NCI-H524 treated with DMSO at 0.1 percent for 48 hours (cell line): ENCODE measurements at regions not wholly inside any gene's neighbourhood (a gene's known extent, or its start where the extent isn't known, plus 50 kb on each side); places are given as distances from the start of the nearest gene placed in this dataset.

ENCODE experiments used
- DNase-seq: peaks from one replicate; lab custom pipeline; 2025; lab: John Stamatoyannopoulos, UW

DNA sequence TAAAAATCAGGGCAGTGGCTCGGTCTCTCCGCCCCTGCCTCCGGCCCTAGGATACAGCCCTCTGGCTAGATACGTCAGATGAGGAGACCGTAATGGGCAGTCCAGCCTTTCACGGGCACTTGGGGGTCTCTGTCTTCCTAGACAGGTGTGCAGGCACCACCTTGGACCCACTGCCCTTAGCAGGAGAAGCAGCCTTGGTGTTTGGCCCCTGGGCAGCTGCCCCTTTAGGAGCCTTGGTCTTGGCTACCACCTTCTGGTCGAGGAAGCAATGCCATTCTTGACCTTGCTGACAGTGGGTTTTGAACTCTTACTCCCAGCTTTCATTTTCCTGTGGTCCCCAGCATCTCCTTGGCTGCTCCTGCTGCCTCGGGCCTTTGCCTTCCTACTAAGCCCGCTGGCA is 149.7 kb upstream of the FRMD4B start:
- no peak for DNase-seq

DNA sequence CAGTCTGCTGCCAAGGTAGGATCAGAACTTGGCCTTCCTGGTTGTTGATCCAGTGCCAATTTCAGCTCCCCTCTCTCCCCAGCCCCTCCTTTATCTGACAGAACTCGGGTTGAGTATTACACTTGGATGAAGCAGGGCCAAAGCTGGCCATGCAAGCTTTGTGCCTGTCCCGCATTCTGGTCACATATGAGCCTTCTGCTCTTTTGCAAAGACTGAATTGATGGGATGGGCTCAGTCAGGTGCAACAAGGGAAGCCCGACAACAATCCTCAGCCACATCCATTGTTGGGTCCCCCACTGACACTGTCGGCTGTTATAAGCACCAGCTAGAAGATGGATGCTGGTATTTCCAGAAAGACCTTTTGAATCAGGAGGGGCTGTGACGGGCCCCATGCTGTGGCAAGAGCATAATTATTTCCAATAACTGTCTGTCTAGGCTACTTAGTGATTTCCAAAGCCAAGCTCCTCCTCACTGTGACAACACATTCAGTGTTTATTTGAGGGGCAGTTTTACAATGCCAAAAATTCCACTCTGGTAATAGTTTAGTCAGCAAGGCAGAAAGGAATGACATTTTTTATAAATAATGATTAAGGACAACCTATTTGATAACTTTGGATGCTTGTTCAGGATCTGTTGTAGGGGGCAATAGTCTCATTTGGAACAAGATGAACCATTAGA is 146.8 kb upstream of the FRMD4B start:
- no peak for DNase-seq

DNA sequence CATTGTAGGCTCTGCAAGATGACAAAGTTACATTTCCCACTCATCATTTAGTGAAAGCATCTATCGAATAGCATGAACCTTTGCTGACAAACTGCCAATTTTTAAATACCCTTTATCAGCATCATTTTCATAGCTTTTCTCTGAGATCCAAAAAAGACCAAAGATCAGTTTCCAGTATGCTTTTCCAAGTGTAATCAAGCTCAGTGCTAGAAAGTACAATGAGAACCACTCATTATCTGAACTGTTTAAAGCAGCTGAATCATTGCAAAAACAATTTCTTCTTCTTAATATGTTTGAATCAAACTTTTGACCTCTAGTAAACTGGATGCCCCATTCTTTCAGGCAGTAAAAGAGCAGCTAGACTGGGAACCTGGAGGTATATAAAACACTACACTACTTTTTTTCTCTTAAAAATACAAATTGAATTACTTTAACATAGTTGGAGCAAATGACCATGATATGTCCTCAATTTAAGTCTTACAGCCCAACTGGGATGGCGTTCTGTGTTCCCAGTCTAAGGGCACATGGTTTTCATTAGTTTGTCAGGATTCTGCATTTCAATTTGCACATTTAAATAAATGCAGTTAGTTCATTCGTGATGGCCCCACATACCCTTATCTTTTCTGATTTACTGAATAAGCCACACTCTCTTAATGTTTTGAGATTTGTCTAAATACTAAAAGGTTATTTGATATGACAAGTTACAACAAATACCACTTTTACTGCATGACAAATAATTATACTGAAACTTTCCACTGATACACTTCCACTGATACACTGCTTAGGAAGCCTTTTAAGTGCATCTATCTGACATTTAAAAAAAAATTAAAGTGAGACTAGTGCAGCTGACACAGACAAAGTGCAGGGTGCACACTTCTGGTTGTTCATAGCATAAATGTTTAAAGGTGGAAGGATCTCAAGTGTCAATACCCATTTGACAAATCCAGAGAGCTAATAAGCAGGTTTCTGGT is 146.0 kb upstream of the FRMD4B start:
- DNase-seq = no peak

DNA sequence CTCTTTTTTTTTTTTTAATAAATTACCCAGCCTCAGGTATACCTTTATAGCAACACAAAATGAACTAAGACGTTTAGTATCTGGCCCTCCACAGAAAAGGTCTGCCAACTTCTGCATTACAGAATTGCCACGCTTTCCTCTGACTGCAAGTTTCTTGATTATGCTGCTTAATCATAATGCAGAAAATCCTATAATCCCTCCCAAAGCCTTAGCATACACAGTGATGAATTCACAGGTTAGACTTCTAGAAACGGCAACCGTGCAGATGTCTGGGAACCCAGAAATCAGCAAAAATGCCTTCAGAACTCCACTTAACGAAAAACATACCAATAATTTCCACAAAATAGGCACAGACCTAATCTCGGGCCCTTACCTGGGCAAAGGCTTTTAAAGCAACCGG is 144.7 kb upstream of the FRMD4B start:
- no peak for DNase-seq

DNA sequence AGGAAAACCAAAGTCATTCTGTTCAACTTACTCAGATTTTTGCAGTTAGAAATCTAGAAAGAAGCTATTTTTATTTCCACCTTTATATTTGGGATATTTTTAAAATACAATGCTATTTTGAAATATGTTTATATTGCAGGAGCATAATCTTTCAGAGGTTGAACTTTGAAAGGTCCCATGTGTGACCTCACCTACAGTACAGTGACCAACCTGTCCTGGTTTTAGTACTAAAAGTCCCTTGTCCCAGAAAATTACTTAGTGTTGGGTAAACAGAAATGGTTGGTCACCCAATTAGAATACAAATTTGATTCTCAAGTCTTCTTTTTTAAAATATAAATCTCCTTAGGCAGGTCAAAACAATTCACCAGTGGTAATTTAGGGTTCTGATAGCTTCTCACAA is 141.6 kb upstream of the FRMD4B start:
- no peak for DNase-seq

DNA sequence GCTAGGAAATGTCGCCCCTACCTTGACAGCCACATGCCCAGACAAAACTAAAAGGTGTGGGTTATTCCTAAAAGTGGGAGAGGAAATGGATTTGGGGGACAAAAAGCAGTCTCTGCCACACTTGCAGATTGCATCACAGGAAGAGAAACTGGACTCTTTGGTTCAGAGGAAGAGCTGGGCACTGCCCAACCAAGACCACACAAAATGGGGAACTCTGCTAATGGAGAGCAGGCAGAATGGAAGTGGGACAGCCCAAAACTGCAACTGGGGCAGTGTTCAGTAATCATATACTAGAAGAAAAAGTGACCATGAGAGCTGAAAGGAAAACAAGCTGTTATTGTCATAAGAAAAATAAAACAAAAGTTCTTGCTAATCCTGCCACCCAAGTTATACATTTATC is 138.9 kb upstream of the FRMD4B start:
- no peak for DNase-seq

DNA sequence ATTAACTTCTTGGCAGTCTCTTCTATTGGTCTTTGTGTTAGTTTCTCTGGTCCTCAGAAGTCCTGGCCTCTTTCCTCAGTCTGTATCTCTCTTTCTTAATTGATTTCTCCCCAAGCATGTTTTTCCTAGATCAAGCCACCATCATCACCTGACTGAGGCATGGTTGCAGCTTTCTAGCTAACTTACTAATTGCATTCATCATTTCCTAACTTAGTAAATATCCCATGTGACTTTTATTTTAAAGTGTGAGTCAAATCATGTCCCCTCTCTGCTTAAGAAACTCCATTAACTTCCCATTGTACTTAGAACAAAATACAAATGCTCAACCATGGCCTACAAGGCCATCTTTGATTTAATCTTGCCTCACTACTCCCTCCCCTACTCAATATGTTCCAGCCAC is 135.4 kb upstream of the FRMD4B start:
- DNase-seq = no peak

DNA sequence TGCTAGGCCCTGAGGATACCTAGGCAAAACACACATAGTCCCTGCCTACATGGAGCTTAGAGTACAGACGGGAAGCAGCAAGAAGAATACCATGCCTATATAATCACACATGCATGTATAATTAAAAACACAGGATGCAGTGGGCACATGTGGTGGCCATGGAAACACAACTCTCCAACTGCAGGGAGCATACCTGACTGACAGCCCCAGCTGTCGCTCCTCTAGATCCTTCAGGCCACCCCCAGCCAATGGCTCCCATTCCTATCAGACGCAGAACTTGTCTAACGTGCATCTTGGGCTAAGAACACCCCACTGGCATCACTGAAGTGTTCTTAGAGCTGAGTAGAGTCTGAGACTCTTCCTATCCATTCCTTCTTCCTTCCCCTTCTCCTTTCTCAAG is 125.5 kb upstream of the FRMD4B start:
- peak; percentile 3 for DNase-seq

DNA sequence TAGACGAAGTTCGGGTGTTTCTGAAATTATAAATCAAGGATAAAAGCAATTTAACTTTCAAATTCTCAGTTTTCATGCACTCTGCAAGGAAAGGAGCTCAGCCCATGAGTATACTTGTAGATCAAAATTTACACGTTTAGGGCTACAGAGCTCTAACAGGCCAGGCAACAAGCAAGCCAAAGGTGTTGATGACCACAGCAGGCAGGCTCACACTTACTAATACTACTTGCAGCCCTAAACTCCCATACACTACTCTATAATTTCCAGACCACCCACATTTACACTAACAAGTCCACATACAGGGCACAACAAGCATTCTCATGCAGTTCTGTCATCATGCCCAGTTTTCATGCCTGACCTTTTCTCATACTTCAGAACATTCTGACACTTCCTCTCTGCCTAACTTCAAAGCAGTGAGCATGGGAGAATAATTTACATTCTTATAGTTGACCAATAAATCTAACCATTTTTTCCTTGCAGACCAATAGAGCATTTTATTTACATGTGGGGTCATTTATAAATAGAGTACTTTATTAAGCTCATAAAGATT is 124.7 kb upstream of the FRMD4B start:
- DNase-seq = no peak

DNA sequence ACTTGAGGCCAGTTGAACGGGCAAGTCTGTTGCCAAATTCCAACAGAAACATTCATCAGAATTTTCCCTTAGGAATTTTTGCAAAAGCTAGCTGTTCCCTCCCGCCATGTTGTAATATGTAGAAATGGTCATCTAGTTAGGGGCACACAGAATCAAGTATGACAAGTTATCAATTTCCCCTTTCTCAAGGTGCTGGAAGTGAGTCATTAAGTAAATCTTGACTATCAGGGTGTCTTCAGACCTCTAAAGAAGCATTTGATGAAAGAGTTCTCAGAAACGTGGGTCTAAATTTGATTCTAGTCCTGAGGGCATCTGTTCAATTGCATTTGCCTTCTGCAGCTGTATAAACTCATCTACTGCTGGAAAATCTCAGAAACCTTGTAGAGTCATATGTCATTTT is 123.4 kb upstream of the FRMD4B start:
- no peak for DNase-seq

DNA sequence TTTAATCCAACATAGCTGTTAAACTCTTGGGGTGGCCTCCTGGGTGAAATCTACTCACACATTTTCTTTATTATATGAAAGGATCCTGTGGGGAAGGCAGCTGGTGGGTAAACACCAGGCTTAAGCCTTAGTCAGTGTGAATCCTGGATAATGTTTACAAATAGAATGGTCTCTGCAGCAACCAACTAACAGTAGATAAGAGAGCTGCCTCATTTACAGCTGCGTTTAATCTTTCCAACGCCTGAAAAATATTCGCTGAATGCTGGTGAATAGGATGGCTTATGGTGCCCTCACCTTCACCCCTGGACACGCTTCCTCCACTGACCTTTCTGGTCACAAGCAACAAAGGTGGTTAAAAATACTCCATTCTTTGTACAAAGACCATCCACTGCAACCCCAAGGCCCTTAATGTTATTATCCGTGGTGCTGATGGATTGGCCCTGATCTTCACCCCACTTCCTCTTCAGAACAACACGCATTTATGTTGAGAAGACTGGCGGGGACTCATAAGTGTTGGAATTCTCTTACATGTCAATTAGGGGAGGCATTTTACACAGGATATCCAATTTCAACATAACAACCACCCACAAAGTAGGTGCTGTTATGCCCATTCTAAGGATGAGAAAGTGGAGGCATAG is 120.0 kb upstream of the FRMD4B start:
- no peak for DNase-seq

DNA sequence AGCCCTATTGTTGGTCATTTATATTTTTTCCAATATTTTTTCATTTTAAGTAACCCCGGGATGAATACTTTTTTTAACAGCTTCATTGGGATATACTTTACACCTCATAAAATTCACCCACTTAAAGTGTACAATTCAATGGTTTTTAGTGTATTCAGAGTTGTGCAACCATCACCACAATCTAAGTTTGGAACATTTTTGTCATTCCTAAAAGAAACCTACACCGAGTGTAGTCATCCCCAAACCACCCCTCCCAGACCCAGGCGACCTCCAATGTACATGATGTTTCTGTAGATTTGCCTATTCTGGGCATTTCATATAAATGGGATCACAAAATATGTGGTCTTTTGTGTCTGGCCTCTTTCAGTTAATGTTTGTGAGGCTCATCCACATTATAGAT is 118.3 kb upstream of the FRMD4B start:
- no peak for DNase-seq

DNA sequence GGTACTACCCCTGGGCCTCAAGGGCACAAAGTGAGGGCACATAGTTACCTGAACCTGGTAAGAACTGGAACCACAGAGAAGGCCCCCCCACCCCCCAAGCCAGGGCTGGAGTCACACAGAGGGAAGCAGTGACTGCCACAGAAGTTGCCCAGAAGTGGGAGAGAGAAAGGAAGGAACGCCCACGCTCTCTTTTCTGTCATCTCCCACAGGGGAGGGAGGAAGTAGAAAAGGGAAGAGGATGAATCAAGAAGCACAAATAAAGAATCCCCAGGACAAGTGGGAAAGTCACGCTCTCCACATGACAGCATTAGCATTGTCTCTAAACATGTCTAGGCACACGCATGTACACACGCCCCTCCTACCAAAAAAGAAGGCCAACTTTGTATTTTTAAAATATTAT is 114.7 kb upstream of the FRMD4B start:
- DNase-seq = no peak

DNA sequence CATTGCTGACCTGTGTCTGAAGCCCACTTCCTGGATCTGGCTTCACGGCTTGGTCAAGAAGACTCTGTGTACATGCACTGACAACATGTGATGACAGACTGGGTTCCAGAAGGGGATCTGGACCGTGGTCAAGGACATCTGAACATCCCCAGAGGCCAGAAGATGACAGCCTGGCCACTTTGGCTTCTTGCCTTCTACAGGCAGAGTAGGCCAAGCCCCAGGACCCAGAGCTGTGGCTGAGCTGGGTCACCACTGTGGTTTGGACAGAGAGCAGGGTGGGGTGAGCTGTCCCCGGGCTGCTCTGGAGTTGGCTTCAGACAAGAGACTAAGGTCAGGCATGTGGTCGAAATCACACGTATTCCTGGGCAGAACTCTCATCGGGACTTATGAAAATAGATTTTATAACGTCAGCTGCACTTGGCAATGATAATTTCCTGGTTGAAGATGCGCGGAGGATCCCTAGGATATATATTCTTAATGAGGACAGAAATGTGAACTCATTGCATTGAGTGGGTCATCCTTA is 114.1 kb upstream of the FRMD4B start:
- DNase-seq = no peak

DNA sequence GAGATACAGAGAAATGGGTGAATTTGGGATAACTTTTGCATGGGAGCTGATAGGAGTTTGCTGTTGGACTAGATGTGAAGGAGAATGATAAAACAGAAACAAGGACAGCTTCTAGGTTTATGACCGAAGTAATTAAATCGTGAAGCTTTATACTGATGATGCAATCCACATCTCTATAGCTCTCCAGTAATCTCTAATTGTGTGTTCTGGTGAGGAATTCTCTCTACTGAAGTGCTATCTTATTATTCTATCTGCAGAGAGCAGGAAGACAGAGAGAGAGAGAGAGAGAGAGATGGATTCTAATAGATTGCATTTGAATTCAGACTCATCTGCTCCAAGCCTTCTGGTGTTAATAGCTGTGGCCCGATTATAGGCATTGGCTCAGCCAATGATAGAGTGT is 113.5 kb upstream of the FRMD4B start:
- no peak for DNase-seq

DNA sequence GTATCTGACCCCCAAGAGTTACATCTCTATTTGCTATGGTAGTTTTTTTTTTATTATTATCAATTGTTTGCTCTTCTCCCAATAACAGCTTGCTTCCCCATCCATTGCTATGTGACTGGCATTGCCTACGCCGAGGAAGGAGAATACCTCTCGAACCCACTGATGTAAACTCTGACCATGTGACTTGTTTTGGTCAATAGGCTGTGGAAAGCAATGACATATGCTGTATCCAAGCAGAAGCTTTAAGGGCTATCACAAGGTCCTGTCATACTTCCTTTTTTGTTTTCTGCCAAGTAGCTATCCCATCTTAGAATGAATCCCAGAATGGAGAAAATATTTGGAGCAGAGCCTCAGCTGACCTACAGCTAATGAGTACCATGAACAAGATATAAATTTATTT is 111.0 kb upstream of the FRMD4B start:
- DNase-seq = no peak

DNA sequence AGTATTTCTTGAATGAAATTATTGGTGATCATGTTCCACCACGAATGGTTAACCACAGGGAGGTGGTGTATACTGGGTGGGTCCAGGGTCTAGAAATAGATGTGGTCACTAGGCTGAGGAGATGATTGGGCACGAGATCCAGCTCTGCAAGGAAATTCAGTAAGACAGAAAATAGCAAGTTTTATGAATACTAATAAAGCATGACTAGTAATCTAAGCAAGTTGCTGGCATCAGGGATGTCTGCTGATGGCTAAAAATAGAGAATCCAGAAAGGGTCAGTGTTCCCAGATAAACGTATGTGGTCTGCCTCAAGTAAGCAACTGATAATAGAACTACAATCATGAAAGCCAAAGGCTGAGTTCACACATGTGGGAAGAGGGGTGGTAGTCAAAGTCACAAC is 108.3 kb upstream of the FRMD4B start:
- no peak for DNase-seq

DNA sequence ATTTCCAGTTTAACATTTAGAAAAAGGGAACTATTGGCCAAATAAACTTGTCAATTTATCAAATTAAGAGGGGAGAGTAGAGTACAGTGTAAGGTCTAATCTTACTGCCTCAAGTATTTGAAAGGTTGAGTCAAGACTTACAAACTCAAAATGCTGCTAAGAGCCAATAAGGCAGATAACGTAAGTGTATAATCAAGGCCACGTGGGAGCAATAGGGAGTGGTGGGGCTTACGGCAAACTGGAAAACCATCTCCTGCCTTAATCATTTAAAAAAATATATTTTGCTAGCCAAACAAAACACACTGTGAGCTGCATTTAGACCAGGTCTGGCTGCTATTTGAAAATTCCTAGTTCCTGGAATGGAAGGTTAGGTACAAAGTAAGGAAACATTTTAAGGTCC is 107.3 kb upstream of the FRMD4B start:
- no peak for DNase-seq

DNA sequence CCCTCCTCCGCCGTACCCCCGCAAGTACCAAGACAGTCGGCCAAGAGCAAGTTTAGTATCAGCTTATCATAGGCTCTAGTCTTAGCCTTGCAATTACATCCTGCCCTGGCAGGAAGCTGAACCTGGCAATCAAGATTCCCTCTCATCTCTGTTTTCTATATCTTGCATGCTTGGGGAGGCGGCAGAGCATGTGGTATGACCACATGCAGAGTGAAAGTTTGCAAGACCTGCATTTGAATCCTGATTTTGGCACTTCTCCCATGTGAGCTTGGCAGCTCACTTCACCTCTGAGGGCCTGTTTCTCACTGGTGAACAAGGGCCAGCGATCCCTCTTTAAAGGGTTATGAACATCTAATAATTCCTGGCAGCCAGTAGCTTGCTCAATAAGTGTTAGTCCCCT is 106.1 kb upstream of the FRMD4B start:
- DNase-seq = no peak

DNA sequence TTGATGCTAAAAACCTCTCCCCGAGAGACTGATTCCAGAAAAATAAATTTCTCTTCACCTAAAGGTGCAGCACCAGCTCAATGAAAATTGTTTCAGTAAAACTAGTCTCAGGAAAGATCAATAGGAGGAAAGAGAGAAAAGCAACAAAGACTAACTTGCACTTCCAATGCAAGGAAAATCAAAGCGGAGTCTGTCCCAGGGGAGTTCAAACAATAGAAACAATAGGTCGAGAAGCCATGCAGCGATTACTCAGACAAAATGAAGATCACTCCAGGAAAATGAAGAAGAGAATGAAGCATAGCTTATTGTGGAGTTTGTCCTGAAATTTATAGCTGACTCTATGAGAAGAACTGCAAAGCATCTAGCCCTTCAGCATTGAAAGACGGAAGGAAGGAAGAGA is 105.1 kb upstream of the FRMD4B start:
- no peak for DNase-seq

DNA sequence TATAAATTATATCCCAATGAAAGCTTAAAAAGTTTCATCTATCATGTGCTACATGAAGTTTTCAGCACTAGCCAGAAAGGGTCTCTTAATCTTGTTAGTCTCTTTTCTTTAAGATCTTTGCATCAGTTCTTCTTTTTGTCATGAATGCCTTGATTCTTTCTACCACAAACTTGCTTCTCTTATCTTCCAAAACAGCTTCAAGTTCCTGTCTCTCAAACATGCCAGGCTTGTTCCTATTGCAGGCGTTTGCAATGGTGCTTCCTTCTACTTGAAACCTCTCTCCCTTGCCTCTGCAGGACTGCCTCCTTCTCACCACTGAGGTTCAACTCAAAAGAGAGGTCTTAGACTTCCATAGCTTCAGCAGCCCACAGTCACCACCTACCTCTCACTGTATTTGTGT is 104.3 kb upstream of the FRMD4B start:
- DNase-seq = no peak

DNA sequence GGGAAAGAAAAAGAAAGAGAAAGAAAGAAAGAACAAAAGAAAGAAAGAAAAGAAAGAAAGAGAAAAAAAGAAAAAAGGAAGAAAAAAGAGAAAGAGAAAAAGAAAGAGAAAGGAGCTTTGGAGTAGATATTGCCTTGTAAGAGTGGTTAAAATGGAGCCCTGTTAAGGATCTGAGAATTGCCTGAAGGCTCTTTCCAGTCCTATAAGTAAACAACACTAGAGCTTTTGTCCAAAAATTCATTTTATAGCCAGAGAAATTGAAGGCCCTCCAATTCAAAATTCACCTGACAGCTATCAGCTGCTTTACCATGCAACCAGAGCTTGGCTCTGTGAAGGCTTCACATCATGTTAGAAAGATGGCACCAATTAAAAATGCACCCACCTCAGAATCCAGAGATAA is 102.1 kb upstream of the FRMD4B start:
- DNase-seq = no peak

DNA sequence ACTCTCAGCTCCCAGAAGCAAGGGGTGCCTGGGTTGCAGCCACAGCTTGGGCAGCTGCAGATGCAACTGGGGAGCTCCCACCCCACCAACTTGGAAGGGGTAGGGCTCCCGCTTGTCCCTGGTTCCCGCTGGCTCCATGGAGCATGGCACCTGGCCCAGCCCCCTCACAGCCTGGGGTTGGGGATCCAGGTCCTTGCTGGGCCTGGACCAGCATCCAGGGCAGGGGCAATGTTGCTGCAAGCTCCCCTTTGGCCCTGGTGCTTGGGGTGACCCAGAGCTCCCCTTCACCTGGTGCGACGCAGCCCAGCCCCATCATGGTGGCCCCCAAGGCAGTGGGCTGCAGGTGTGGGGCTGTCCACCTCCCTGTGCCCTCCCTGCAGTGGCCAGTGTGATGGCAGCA is 99.6 kb upstream of the FRMD4B start:
- DNase-seq = no peak
